GM10266 (cell line): ENCODE measurements at regions not wholly inside any gene's neighbourhood (a gene's known extent, or its start where the extent isn't known, plus 50 kb on each side); places are given as distances from the start of the nearest gene placed in this dataset.

Experiments
- DNase-seq: peaks from one replicate; pipeline ENCODE4 v3.0.0; 2012; ENCODE audit errors: extremely low spot score
- TF ChIP-seq, protein P1 (sequence below): IDR thresholded peaks from 2 replicates; pipeline ENCODE4 v1.5.1; 2012; ENCODE audit warnings: mild to moderate bottlenecking, low read depth; ENCODE audit not compliant: control insufficient read depth, insufficient read depth; ENCODE audit errors: missing control alignments

- TF ChIP-seq, protein P1, sequence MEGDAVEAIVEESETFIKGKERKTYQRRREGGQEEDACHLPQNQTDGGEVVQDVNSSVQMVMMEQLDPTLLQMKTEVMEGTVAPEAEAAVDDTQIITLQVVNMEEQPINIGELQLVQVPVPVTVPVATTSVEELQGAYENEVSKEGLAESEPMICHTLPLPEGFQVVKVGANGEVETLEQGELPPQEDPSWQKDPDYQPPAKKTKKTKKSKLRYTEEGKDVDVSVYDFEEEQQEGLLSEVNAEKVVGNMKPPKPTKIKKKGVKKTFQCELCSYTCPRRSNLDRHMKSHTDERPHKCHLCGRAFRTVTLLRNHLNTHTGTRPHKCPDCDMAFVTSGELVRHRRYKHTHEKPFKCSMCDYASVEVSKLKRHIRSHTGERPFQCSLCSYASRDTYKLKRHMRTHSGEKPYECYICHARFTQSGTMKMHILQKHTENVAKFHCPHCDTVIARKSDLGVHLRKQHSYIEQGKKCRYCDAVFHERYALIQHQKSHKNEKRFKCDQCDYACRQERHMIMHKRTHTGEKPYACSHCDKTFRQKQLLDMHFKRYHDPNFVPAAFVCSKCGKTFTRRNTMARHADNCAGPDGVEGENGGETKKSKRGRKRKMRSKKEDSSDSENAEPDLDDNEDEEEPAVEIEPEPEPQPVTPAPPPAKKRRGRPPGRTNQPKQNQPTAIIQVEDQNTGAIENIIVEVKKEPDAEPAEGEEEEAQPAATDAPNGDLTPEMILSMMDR: no peak
- no peak for DNase-seq
These were observed 108.4 kb upstream of the SH3BP4 start for GRCh38 chr2:234843411-234843810.

DNA sequence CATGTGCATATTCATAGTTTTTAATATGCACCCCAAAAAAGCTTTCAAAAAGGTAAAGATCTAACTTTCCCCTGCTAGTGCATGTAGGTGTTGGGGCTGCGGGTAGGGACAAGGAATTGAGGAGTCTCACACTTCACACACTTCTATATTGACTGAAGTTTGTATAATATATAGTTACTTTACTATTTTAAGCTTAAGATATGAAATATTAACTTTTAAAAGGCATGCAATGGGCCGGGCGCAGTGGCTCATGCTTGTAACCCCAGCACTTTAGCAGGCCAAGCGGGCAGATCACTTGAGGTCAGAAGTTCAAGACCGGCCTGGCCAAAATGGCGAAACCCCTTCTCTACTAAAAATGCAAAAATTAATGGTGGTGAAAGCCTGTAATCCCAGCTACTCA lies 109.1 kb upstream of the SH3BP4 start:
- TF ChIP-seq, protein P1: no peak
- no peak for DNase-seq

DNA sequence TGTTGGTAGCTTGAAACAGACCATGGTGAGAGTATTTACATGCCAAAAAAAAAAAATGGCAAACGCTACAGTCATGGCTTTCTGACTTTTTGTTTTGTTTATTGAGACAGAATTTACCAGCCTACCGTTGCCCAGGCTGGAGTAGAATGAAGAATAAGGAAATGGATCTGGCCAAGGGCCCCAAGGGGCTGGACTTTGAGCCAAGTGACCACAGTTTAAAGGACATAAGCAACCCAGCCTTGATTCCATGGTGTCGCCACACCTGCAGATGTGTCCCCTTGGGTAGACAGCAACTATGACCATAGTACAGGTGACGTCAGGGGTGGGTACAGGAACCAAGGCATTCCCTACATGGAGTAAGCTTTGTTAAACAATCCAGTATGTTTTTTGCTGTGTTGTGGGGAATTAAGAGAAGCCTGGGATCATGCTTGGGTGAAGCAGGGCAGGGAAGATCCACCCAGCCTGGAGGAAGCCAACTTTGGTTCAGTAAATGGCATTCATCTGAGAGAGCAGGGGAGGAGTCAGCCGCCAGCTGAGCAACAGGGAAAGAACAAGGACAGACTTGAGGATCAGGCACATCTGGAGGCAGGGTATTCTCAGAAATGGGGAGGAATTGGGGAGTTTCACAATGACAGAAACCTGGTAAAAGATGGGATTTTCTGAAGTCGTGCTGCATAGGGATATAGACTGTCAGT lies 110.3 kb upstream of the SH3BP4 start:
- no peak for DNase-seq
- TF ChIP-seq, protein P1: no peak

- DNase-seq: no peak
- TF ChIP-seq, protein P1: no peak
These were observed 111.5 kb upstream of the SH3BP4 start for GRCh38 chr2:234840336-234840735.

- TF ChIP-seq, protein P1: no peak
- DNase-seq: no peak
These were observed 112.5 kb upstream of the SH3BP4 start for GRCh38 chr2:234839285-234839684.

DNA sequence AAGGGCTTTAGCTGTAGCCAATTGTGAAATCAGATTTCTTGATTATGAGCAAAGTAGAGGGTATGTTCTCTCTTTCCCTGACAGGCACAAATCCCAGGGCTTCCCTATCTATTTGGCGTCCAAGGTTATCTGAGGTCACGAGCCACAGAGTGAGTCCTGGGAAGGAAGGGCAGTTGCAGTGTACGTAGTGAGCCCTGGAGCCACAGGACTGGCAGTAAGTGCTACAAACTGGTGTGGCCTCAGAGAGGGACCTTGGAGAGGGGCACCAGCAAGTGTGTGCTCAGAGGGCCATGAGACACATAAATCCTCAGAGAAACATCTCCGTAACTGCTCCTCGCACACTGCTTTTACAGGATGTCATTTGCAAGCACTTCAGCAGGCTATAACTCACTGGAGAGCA lies 115.5 kb upstream of the SH3BP4 start:
- TF ChIP-seq, protein P1: no peak
- DNase-seq: no peak

- DNase-seq: no peak
- TF ChIP-seq, protein P1: no peak
These were observed 116.1 kb upstream of the SH3BP4 start for GRCh38 chr2:234835738-234836137.
